HEK293 (cell line): ENCODE measurements at regions not wholly inside any gene's neighbourhood (a gene's known extent, or its start where the extent isn't known, plus 50 kb on each side); places are given as distances from the start of the nearest gene placed in this dataset.

Source experiments
- CTCF ChIA-PET: fragments of 350-600 bp; formaldehyde crosslinking; extraction: SDS; loops from one replicate; lab custom pipeline; 2021; ENCODE audit warnings: antibody characterized with exemption; lab: Yijun Ruan, JAX
- POLR2A ChIA-PET: fragments of 300-600 bp; formaldehyde crosslinking; extraction: SDS; loops from one replicate; lab custom pipeline; 2020; ENCODE audit warnings: antibody characterized with exemption, inconsistent platforms; lab: Yijun Ruan, JAX
- H3K27ac ChIP-seq: fragments of 200-500 bp; sonication (Bioruptor generic); 2 replicates; pipeline ENCODE4 v1.5.1; 2014; ENCODE audit warnings: low read depth, low read length, control low read depth, inconsistent platforms; ENCODE audit errors: extremely low read depth
- H3K36me3 ChIP-seq, 2 experiments: fragments of 200-500 bp in 1 of 2; sonication (Bioruptor generic) in 1 of 2; 1 replicate in 1 of 2; 2 replicates in 1 of 2; pipeline ENCODE4 v1.5.1; 2014 to 2017; ENCODE audit warnings: inconsistent platforms in 2 of 2, low read length in 2 of 2; ENCODE audit not compliant: control insufficient read depth in 2 of 2, insufficient read depth in 1 of 2
- H3K4me1 ChIP-seq: fragments of 200-500 bp; sonication (Bioruptor generic); 2 replicates; pipeline ENCODE4 v1.5.1; 2014; ENCODE audit warnings: mild to moderate bottlenecking, low read length, inconsistent platforms; ENCODE audit not compliant: control insufficient read depth, insufficient read depth
- H3K4me3 ChIP-seq: 2 replicates; pipeline ENCODE4 v1.5.1; 2011; ENCODE audit warnings: low read depth, mild to moderate bottlenecking, control low read depth, low read length, moderate library complexity
- H3K9me3 ChIP-seq: fragments of 200-500 bp; sonication (Bioruptor generic); 2 replicates; pipeline ENCODE4 v1.5.1; 2014; ENCODE audit warnings: low read depth, low read length, inconsistent platforms; ENCODE audit not compliant: control insufficient read depth, insufficient read depth
- BCL11B ChIP-seq: fragments of 450-650 bp; formaldehyde crosslinking; IDR thresholded peaks from 2 replicates; pipeline ENCODE4 v1.5.1; 2016; ENCODE audit warnings: low read depth, missing biosample characterization, missing genetic modification characterization
- IKZF3 ChIP-seq: fragments of 450-650 bp; IDR thresholded peaks from 2 replicates; pipeline ENCODE4 v1.5.0; 2018; ENCODE audit warnings: missing biosample characterization, mild to moderate bottlenecking, missing genetic modification characterization, moderate library complexity
- MEIS1 ChIP-seq: sonication (generic); formaldehyde crosslinking; IDR thresholded peaks from 2 replicates; pipeline ENCODE4 v1.8.1; 2022; ENCODE audit warnings: missing genetic modification reagents, mild to moderate bottlenecking, borderline replicate concordance
- PRDM6 ChIP-seq: fragments of 450-650 bp; formaldehyde crosslinking; IDR thresholded peaks from 2 replicates; pipeline ENCODE4 v1.5.1; 2017; ENCODE audit warnings: missing biosample characterization, missing genetic modification characterization
- SETDB1 ChIP-seq: IDR thresholded peaks from one replicate; pipeline ENCODE4 v1.6.1; 2017; ENCODE audit warnings: mild to moderate bottlenecking, low read length, moderate library complexity, mixed read lengths; ENCODE audit not compliant: insufficient read length
- TCF7L2 ChIP-seq: IDR thresholded peaks from 2 replicates; pipeline ENCODE4 v1.6.1; 2011; ENCODE audit warnings: low read depth, mild to moderate bottlenecking, inconsistent platforms, low read length, moderate library complexity, borderline replicate concordance
- TRIM28 ChIP-seq: IDR thresholded peaks from 2 replicates; pipeline ENCODE4 v1.6.1; 2011; ENCODE audit warnings: low read length, control low read depth, borderline replicate concordance
- ZBTB10 ChIP-seq: fragments of 450-650 bp; formaldehyde crosslinking; IDR thresholded peaks from 2 replicates; pipeline ENCODE4 v1.5.1; 2016; ENCODE audit warnings: missing biosample characterization, missing genetic modification characterization
- ZNF211 ChIP-seq: fragments of 450-650 bp; formaldehyde crosslinking; IDR thresholded peaks from 2 replicates; pipeline ENCODE4 v1.5.1; 2016; ENCODE audit warnings: low read depth, missing biosample characterization, missing genetic modification characterization
- ZNF280C ChIP-seq: fragments of 450-650 bp; formaldehyde crosslinking; IDR thresholded peaks from 2 replicates; pipeline ENCODE4 v1.5.1; 2016; ENCODE audit warnings: missing biosample characterization, missing genetic modification characterization
- ZNF391 ChIP-seq: fragments of 450-650 bp; formaldehyde crosslinking; IDR thresholded peaks from 2 replicates; pipeline ENCODE4 v1.5.1; 2016; ENCODE audit warnings: low read depth, missing biosample characterization, missing genetic modification characterization, borderline replicate concordance
- ZNF449 ChIP-seq: fragments of 450-650 bp; formaldehyde crosslinking; IDR thresholded peaks from 2 replicates; pipeline ENCODE4 v1.5.1; 2017; ENCODE audit warnings: missing biosample characterization, mild to moderate bottlenecking, missing genetic modification characterization, moderate library complexity
- ZNF514 ChIP-seq: fragments of 450-650 bp; formaldehyde crosslinking; IDR thresholded peaks from 2 replicates; pipeline ENCODE4 v1.5.1; 2016; ENCODE audit warnings: missing biosample characterization, missing genetic modification characterization
- ZNF518A ChIP-seq: fragments of 450-650 bp; formaldehyde crosslinking; conservative IDR thresholded peaks from 2 replicates; pipeline ENCODE4 v1.5.1; 2016; ENCODE audit warnings: low read depth, missing biosample characterization, missing genetic modification characterization
- ZNF76 ChIP-seq: fragments of 450-650 bp; formaldehyde crosslinking; IDR thresholded peaks from 2 replicates; pipeline ENCODE4; 2016; ENCODE audit warnings: low read depth, missing biosample characterization, missing genetic modification characterization, borderline replicate concordance

- Histone ChIP-seq H3K27ac (no peak overlapping the region), H3K9me3 (no peaks in the 10 kb centered on the region), H3K36me3 (no peaks in the 10 kb centered on the region), H3K4me3 (no peak overlapping the region), H3K4me1 (no peaks in the 10 kb centered on the region)
- POLR2A ChIA-PET, result no interaction called here
- CTCF ChIA-PET, result interaction anchor here (1.1 kb wide), 1 partner anchor 13 kb away, joined by 3 read pairs; no protein-coding TSS in a partner anchor
- TF ChIP-seq MEIS1 (CRISPR knock-in tag) (no peak), ZNF449 (tag by site-specific recombination) (no peak)
These were observed 193.0 kb downstream of the ERMARD start for GRCh38 chr6:169944415-169944814.

- TF ChIP-seq TCF7L2, result no peak
- peak; percentile 97 for TF ChIP-seq SETDB1
- TF ChIP-seq PRDM6 (tag by site-specific recombination), result no peak
- H3K9me3 ChIP-seq, result no peaks in the 10 kb centered on the region
- POLR2A ChIA-PET, result no interaction called here
- no peak overlapping the region for H3K27ac ChIP-seq
- H3K4me1 ChIP-seq, result no peaks in the 10 kb centered on the region
- no peaks in the 10 kb centered on the region for H3K36me3 ChIP-seq
- CTCF ChIA-PET, result interaction anchor here (0.6 to 1.1 kb wide), 2 partner anchors 13 to 413 kb away, joined by 3 read pairs; no protein-coding TSS in a partner anchor
- no peak overlapping the region for H3K4me3 ChIP-seq
These were observed 192.6 kb downstream of the ERMARD start for GRCh38 chr6:169944061-169944337.

- Histone ChIP-seq H3K36me3 (no peaks in the 10 kb centered on the region), H3K4me3 (no peak overlapping the region), H3K27ac (no peak overlapping the region), H3K4me1 (no peaks in the 10 kb centered on the region), H3K9me3 (no peaks in the 10 kb centered on the region)
- CTCF ChIA-PET, result interaction anchor here (0.6 to 2.3 kb wide), 4 partner anchors 11 to 414 kb away, joined by 3 to 5 read pairs (median 4); no protein-coding TSS in a partner anchor
- POLR2A ChIA-PET, result no interaction called here
- TF ChIP-seq ZNF391 (tag by site-specific recombination), result no peak
- TF ChIP-seq TRIM28, result no peak
- TF ChIP-seq ZNF518A (tag by site-specific recombination), result no peak
- TF ChIP-seq ZNF211 (tag by site-specific recombination), result no peak
- TF ChIP-seq ZNF280C (tag by site-specific recombination), result no peak
- no peak for TF ChIP-seq ZNF76 (tag by site-specific recombination)
- TF ChIP-seq ZNF514, result no peak
- TF ChIP-seq IKZF3 (tag by site-specific recombination), result no peak
- TF ChIP-seq BCL11B (tag by site-specific recombination), result no peak
- TF ChIP-seq TCF7L2, result no peak
- no peak for TF ChIP-seq ZBTB10
These were observed 192.0 kb downstream of the ERMARD start for GRCh38 chr6:169943241-169944060.
